Adrenal gland (tissue), 9 donors: ENCODE measurements at regions not wholly inside any gene's neighbourhood (a gene's known extent, or its start where the extent isn't known, plus 50 kb on each side); places are given as distances from the start of the nearest gene placed in this dataset.
A peak's percentile ranks its signal among the peaks of the same experiment; 100 is the strongest.

Source experiments
- DNase-seq, 7 donors: peaks; one replicate each; pipeline ENCODE4 v3.0.0-alpha.2; 2019 to 2020
- H3K27ac ChIP-seq, 5 donors: fragments of 200-600 bp; sonication (generic) in 4 of 5; 1 replicate in 3 of 5; 2 replicates in 2 of 5; pipeline versions ENCODE4 v1.5.1 to v1.8.0; 2016 to 2020; ENCODE audit warnings: mild to moderate bottlenecking in 1 of 5
- H3K27me3 ChIP-seq: fragments of 200-600 bp; 2 replicates; pipeline ENCODE4 v1.8.0; 2021
- H3K36me3 ChIP-seq, 2 donors: fragments of 200-600 bp; replicated peaks in 1 of 2; 1 replicate in 1 of 2; 2 replicates in 1 of 2; pipeline versions ENCODE4 v1.5.1 to v1.8.0; 2018 to 2022
- H3K4me1 ChIP-seq, 2 donors: fragments of 200-600 bp; replicated peaks in 1 of 2; 1 replicate in 1 of 2; 2 replicates in 1 of 2; pipeline versions ENCODE4 v1.5.1 to v1.8.0; 2018 to 2021
- H3K4me3 ChIP-seq, 4 donors: fragments of 200-600 bp; sonication (generic) in 3 of 4; one replicate each; pipeline ENCODE4 v1.5.1; 2016 to 2018
- H3K9me3 ChIP-seq, 3 donors: fragments of 200-600 bp; sonication (generic) in 1 of 3; replicated peaks in 1 of 3; 1 replicate in 2 of 3; 2 replicates in 1 of 3; pipeline versions ENCODE4 v1.5.1 to v1.8.0; 2016 to 2021
- CTCF ChIP-seq, 6 experiments: fragments of 450-650 bp in 4 of 6; fragments of 200-600 bp in 2 of 6; sonication (generic) in 1 of 6; IDR thresholded peaks; 1 replicate in 5 of 6; 2 replicates in 1 of 6; pipeline versions ENCODE4 v1.5.1 to v1.8.0; 2016 to 2021; ENCODE audit warnings: antibody characterized with exemption in 6 of 6, mild to moderate bottlenecking in 2 of 6, moderate library complexity in 1 of 6
- POLR2A ChIP-seq, 2 donors: fragments of 450-650 bp; IDR thresholded peaks; one replicate each; pipeline ENCODE4 v1.6.1; 2017; ENCODE audit warnings: antibody characterized with exemption in 2 of 2, mild to moderate bottlenecking in 2 of 2, moderate library complexity in 1 of 2
- WGBS, 4 donors: extraction: QIAGEN DNeasy Blood & Tissue Kit in 2 of 4; methylation state at CpG; one replicate each; pipeline versions ENCODE4 v1.1.5 to v1.1.7; 2013 to 2017; 5-methylcytosine and 5-hydroxymethylcytosine counted together
- intact Hi-C, 2 donors: fragments of 100-400 bp; cut with DNase I; formaldehyde crosslinking; loops; one replicate each; pipeline versions ENCODE4 v1.14.1 to v1.15.0; 2022 to 2023
- donor health status: healthy with polysubstance abuse.
- donor health status: Bipolar disorder and iron deficiency.
- donor health status: DM: yes; HTN: yes; CAD: no.
- donor health status: DM: no; HTN: no; CAD: no.
- donor health status: DM: no; HTN: no; CAD: no.

GRCh38 chr6:6851059-6851948 is 256.5 kb upstream of the RREB1 start:
- H3K4me3 ChIP-seq = no peak overlapping the region
- peak; percentile 72 to 95 (median 87) for DNase-seq
- H3K36me3 ChIP-seq = no peaks in the 10 kb centered on the region
- no peaks in the 10 kb centered on the region for H3K27me3 ChIP-seq
- WGBS, 4 donors = 56 to 59% (median 58%) methylated on average over 9 of the region's 9 CpGs
- intact Hi-C loops = no loop called here
- peak overlapping the region in 3 of 5 donors; percentile 25 to 81 (median 79) for H3K27ac ChIP-seq
- TF ChIP-seq CTCF (IDR thresholded peaks at IDR 0.05) (no peak), POLR2A (IDR thresholded peaks at IDR 0.05) (peak in 1 of 2 donors; percentile 32)
- peaks cover 0 to 8% of the 10 kb centered on the region in 2 donors for H3K4me1 ChIP-seq
- no peaks in the 10 kb centered on the region for H3K9me3 ChIP-seq

- no peaks in the 10 kb centered on the region for H3K27me3 ChIP-seq
- intact Hi-C loops = no loop called here
Measured at GRCh38 chr6:6851949-6852261, 255.9 kb upstream of the RREB1 start.

GRCh38 chr6:6856538-6857523 is 250.9 kb upstream of the RREB1 start:
- intact Hi-C loops = no loop called here
- H3K27me3 ChIP-seq = no peaks in the 10 kb centered on the region
- peak; percentile 49 to 91 (median 66) for DNase-seq
- peak overlapping the region in 2 of 5 donors; percentile 53 to 88 for H3K27ac ChIP-seq
- no peak overlapping the region for H3K4me3 ChIP-seq
- no peaks in the 10 kb centered on the region for H3K9me3 ChIP-seq
- WGBS, 4 donors = 43 to 57% (median 47%) methylated on average over 18 to 23 of the region's 23 CpGs
- H3K36me3 ChIP-seq = no peaks in the 10 kb centered on the region
- TF ChIP-seq POLR2A (IDR thresholded peaks at IDR 0.05) (no peak), CTCF (IDR thresholded peaks at IDR 0.05) (peak in 1 of 6 experiments; percentile 4)
- H3K4me1 ChIP-seq = peaks cover 25 to 31% of the 10 kb centered on the region in 2 donors

More at GRCh38 chr6:6851949-6852261, 255.9 kb upstream of the RREB1 start:
- 88 to 92% (median 90%) methylated on average over 2 of the region's 2 CpGs for WGBS, 4 donors
- TF ChIP-seq POLR2A (IDR thresholded peaks at IDR 0.05) (no peak), CTCF (IDR thresholded peaks at IDR 0.05) (no peak)
- no peak overlapping the region for H3K4me3 ChIP-seq
- no peak for DNase-seq
- H3K27ac ChIP-seq = no peak overlapping the region
- no peaks in the 10 kb centered on the region for H3K36me3 ChIP-seq
- peaks cover 0 to 14% of the 10 kb centered on the region in 2 donors for H3K4me1 ChIP-seq
- no peaks in the 10 kb centered on the region for H3K9me3 ChIP-seq

GRCh38 chr6:6857528-6857927 is 250.2 kb upstream of the RREB1 start:
- intact Hi-C loops = no loop called here

More at GRCh38 chr6:6857528-6857927, 250.2 kb upstream of the RREB1 start:
- peak overlapping the region in 2 of 5 donors; percentile 53 to 88 for H3K27ac ChIP-seq
- H3K27me3 ChIP-seq = no peaks in the 10 kb centered on the region
- 72 to 95% (median 82%) methylated on average over 4 to 5 of the region's 5 CpGs for WGBS, 4 donors
- no peaks in the 10 kb centered on the region for H3K9me3 ChIP-seq
- H3K36me3 ChIP-seq = no peaks in the 10 kb centered on the region
- no peak overlapping the region for H3K4me3 ChIP-seq
- DNase-seq = no peak
- peaks cover 25 to 31% of the 10 kb centered on the region in 2 donors for H3K4me1 ChIP-seq
- TF ChIP-seq POLR2A (IDR thresholded peaks at IDR 0.05) (no peak), CTCF (IDR thresholded peaks at IDR 0.05) (no peak)
